ENCODE measurements at regions not wholly inside any gene's neighbourhood (a gene's known extent, or its start where the extent isn't known, plus 50 kb on each side); places are given as distances from the start of the nearest gene placed in this dataset.

- TF ChIP-seq EZH2phosphoT487 (IDR thresholded peaks at IDR 0.05; ENCODE audit: unreplicated experiment) (no peak), REST (IDR thresholded peaks at IDR 0.05; ENCODE audit: unreplicated experiment) (no peak), EZH2 (IDR thresholded peaks at IDR 0.05; ENCODE audit: low read depth, unreplicated experiment) (no peak), CTCF (conservative IDR thresholded peaks at IDR 0.05; ENCODE audit: low read depth in 2 of 2) (no peak)
These were observed 297.4 kb upstream of the DKK2 start for GRCh38 chr4:107333518-107333917.

Measured in GM23338 (cell line).